Neural progenitor cell (in vitro differentiated cells): ENCODE measurements at regions not wholly inside any gene's neighbourhood (a gene's known extent, or its start where the extent isn't known, plus 50 kb on each side); places are given as distances from the start of the nearest gene placed in this dataset.

Source experiments
- CTCF ChIP-seq: fragments of 200-600 bp; sonication (generic); IDR thresholded peaks from 2 replicates; pipeline ENCODE4 v1.5.1; 2017; ENCODE audit warnings: antibody characterized with exemption, mild to moderate bottlenecking
- EZH2 ChIP-seq: fragments of 200-600 bp; sonication (generic); IDR thresholded peaks from 2 replicates; pipeline ENCODE4 v1.6.1; 2017; ENCODE audit warnings: antibody characterized with exemption, mild to moderate bottlenecking, moderate library complexity

DNA sequence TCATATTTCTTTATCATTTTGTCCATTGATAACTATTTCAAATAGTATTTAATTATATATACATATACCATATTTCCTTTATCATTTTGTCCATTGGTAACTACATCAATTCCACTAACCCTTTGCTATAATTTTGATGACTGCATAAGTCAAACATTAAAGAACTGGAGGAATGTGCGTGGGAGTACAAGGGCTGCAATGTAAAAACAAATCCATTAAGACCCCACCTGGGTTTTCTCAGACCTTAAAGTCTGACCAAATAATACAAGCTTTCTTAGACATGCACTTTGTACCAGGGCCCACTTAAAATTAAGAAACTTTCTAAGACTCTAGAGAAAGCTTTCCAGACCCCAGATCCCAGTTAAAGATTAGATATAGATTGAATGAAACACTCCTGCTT is 1622.4 kb upstream of the PCDH10 start:
- TF ChIP-seq CTCF (no peak), EZH2 (no peak)
